GM12872 (cell line): ENCODE measurements at regions not wholly inside any gene's neighbourhood (a gene's known extent, or its start where the extent isn't known, plus 50 kb on each side); places are given as distances from the start of the nearest gene placed in this dataset.
A peak's percentile ranks its signal among the peaks of the same experiment; 100 is the strongest.

Experiments
- TF ChIP-seq, protein P1 (sequence below): IDR thresholded peaks from 3 replicates; pipeline ENCODE4 v1.5.1; 2011; ENCODE audit warnings: low read depth, mild to moderate bottlenecking, low read length, moderate library complexity; ENCODE audit not compliant: insufficient read depth

DNA sequence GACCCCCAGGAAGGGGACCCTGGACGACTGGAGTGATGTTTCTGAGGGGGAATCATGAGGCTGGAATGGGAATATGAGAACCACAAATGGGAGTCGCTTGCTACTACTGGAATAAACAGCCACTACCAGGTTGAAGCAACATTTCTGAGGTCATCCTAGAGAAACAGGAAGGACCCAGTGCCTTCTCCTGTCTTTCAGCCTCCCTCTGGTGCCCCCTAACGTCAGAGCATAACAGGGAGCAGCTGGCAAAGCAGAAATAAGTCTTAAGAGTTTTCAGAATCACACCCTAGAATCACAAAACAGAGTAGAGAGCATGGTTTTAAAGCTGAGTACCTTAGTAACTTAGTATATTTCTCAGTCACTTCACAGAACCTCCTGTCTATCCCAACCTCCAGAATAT lies 347.8 kb upstream of the PITX2 start:
- TF ChIP-seq, protein P1, sequence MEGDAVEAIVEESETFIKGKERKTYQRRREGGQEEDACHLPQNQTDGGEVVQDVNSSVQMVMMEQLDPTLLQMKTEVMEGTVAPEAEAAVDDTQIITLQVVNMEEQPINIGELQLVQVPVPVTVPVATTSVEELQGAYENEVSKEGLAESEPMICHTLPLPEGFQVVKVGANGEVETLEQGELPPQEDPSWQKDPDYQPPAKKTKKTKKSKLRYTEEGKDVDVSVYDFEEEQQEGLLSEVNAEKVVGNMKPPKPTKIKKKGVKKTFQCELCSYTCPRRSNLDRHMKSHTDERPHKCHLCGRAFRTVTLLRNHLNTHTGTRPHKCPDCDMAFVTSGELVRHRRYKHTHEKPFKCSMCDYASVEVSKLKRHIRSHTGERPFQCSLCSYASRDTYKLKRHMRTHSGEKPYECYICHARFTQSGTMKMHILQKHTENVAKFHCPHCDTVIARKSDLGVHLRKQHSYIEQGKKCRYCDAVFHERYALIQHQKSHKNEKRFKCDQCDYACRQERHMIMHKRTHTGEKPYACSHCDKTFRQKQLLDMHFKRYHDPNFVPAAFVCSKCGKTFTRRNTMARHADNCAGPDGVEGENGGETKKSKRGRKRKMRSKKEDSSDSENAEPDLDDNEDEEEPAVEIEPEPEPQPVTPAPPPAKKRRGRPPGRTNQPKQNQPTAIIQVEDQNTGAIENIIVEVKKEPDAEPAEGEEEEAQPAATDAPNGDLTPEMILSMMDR = peak; percentile 79

- TF ChIP-seq, protein P1 = no peak
These were observed 352.5 kb upstream of the PITX2 start for GRCh38 chr4:110975338-110975737.

DNA sequence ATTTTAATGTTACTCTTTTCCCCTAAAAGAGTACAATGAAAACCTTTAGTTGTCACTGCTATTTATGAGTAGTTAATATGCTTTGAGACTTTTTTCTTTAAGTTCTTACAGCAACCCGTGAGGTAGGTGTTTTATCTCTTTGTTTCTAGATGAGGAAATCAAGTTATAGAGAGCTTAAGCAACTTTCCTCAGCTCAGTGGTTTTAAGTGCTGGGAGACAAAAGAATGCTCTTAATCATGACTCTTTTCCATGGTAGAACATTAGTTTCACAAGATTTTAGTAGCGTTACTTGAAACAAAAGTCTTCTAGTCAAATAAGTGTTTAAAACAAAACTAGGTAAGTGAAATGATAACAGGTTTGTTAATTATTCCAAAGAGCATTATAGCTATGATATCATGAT lies 354.7 kb upstream of the PITX2 start:
- TF ChIP-seq, protein P1 = no peak

GRCh38 chr4:110978761-110979160 lies 355.9 kb upstream of the PITX2 start:
- TF ChIP-seq, protein P1 = no peak

GRCh38 chr4:110982486-110982885 lies 359.6 kb upstream of the PITX2 start:
- TF ChIP-seq, protein P1 = no peak

DNA sequence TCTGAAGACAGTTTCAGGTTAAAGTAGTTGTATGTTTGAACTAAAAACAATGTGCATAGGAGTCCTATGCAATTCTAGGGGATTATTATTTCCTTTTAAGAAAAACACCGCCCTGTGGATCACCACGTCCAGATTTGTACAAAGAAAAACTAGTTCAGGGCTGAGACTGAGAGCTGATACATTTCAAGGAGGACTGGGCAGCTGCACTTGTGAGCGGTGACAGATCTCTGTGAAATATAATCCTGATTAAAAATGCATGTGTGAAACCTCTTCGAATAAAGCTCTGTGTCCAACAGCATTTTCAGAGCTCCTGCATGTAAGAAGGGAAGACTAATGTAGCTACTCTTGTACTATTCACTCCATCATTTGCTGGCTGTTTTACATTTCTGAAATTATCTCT lies 365.8 kb upstream of the PITX2 start:
- TF ChIP-seq, protein P1 = no peak

DNA sequence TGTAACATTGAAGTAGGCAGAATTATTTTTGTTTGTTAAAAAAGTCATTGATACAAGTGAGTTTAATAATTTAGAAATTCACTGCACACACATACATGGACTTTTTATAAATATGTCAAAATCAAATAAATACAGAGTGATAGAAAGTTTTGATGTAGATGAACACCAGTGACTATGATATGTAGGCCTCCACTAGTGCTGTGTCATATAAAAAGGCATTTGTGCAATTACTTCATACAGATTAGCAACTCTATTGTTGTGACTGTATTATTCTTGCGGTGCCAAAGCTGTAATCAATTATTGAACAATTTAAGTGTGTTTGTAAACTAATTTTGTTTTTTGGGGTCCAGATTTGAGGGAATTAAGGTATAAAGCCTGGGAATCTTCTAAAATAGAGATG lies 366.2 kb upstream of the PITX2 start:
- TF ChIP-seq, protein P1 = no peak

GRCh38 chr4:110994781-110995180 lies 371.9 kb upstream of the PITX2 start:
- TF ChIP-seq, protein P1 = no peak
